Uterus (tissue), 2 donors: ENCODE measurements at regions not wholly inside any gene's neighbourhood (a gene's known extent, or its start where the extent isn't known, plus 50 kb on each side); places are given as distances from the start of the nearest gene placed in this dataset.

ENCODE experiments used
- CTCF ChIP-seq, 4 experiments: fragments of 200-600 bp in 2 of 4; fragments of 450-650 bp in 2 of 4; sonication (generic) in 2 of 4; IDR thresholded peaks; one replicate each; pipeline ENCODE4 v1.5.1; 2016 to 2019; ENCODE audit warnings: antibody characterized with exemption in 4 of 4, mild to moderate bottlenecking in 2 of 4, moderate library complexity in 1 of 4
- POLR2A ChIP-seq, 2 donors: fragments of 450-650 bp; IDR thresholded peaks; one replicate each; pipeline ENCODE4 v1.6.1; 2016; ENCODE audit warnings: antibody characterized with exemption in 2 of 2, mild to moderate bottlenecking in 1 of 2, moderate library complexity in 1 of 2

GRCh38 chr13:23514076-23514475 is 56.1 kb upstream of the TNFRSF19 start:
- TF ChIP-seq CTCF (IDR thresholded peaks at IDR 0.05) (no peak), POLR2A (IDR thresholded peaks at IDR 0.05) (no peak)
